ENCODE measurements at regions not wholly inside any gene's neighbourhood (a gene's known extent, or its start where the extent isn't known, plus 50 kb on each side); places are given as distances from the start of the nearest gene placed in this dataset.

DNA sequence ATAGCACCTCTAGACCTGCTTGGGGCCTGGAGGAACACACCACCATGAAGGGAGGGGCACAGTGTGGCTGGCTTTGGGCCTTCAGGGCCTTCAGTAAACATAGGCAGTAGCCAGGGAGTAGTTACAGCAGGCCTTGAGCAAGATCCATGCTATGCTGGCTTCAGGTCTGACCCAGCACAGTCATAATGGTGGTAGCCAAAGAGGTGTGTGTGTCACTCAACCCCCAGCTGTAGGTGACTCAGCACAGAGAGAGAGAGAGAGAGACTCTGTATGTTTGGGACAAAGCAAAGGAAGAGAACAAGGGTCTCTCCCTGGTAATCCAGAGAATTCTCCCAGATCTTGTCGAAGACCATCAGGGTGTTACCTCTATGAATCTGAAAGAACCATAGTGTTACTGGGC, 250.5 kb upstream of the PKN2 start:
- no peaks in the 10 kb centered on the region for H3K27me3 ChIP-seq (ENCODE audit: insufficient read depth, low read length)
- H3K9me3 ChIP-seq (ENCODE audit: low read length): no peaks in the 10 kb centered on the region
- no peak overlapping the region for H3K9ac ChIP-seq (ENCODE audit: low read length)
- H3K4me3 ChIP-seq (ENCODE audit: low read depth, low read length, poor library complexity, severe bottlenecking): no peak overlapping the region
- H4K20me1 ChIP-seq (ENCODE audit: insufficient read depth, low read length): no peaks in the 10 kb centered on the region
- TF ChIP-seq, protein P1, sequence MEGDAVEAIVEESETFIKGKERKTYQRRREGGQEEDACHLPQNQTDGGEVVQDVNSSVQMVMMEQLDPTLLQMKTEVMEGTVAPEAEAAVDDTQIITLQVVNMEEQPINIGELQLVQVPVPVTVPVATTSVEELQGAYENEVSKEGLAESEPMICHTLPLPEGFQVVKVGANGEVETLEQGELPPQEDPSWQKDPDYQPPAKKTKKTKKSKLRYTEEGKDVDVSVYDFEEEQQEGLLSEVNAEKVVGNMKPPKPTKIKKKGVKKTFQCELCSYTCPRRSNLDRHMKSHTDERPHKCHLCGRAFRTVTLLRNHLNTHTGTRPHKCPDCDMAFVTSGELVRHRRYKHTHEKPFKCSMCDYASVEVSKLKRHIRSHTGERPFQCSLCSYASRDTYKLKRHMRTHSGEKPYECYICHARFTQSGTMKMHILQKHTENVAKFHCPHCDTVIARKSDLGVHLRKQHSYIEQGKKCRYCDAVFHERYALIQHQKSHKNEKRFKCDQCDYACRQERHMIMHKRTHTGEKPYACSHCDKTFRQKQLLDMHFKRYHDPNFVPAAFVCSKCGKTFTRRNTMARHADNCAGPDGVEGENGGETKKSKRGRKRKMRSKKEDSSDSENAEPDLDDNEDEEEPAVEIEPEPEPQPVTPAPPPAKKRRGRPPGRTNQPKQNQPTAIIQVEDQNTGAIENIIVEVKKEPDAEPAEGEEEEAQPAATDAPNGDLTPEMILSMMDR (IDR thresholded peaks at IDR 0.05; ENCODE audit: low read length): no peak
- no peak for TF ChIP-seq EZH2 (IDR thresholded peaks at IDR 0.05; ENCODE audit: borderline replicate concordance, low read length)
- H3K27ac ChIP-seq (ENCODE audit: low read depth, low read length, poor library complexity, severe bottlenecking): no peak overlapping the region
- no peaks in the 10 kb centered on the region for H3K4me1 ChIP-seq (ENCODE audit: insufficient read depth, low read length, severe bottlenecking)
- no peaks in the 10 kb centered on the region for H3K9me2 ChIP-seq (ENCODE audit: low read depth, low read length)
- no peak overlapping the region for H3K4me2 ChIP-seq (ENCODE audit: low read length)
- H2AFZ ChIP-seq (ENCODE audit: low read length): no peak overlapping the region
- H3K79me2 ChIP-seq (ENCODE audit: insufficient read depth, low read length): no peaks in the 10 kb centered on the region
- H3K36me3 ChIP-seq (ENCODE audit: insufficient read depth, low read length): no peaks in the 10 kb centered on the region
- H3F3A ChIP-seq (ENCODE audit: insufficient read depth, low read length): no peaks in the 10 kb centered on the region

DNA sequence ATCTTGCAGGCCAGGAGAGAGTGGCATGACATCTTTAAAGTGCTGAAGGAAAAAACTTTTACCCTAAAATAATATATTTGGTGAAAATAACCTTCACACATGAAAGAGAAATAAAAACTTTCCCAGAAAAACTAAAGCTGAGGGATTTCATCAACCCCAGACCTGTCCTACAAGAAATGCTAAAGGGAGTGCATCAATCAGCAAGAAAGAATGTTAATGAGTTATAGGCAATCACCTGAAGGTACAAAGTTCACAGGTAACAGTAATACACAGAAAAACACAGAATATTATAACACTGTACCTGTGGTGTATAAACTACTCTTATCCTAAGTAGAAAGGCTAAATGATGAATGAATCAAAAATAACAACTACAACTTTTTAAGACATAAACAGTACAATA, 249.2 kb upstream of the PKN2 start:
- Histone ChIP-seq H3K27ac (ENCODE audit: low read depth, low read length, poor library complexity, severe bottlenecking) (no peak overlapping the region), H3K36me3 (ENCODE audit: insufficient read depth, low read length) (no peaks in the 10 kb centered on the region), H4K20me1 (ENCODE audit: insufficient read depth, low read length) (no peaks in the 10 kb centered on the region), H3K27me3 (ENCODE audit: insufficient read depth, low read length) (no peaks in the 10 kb centered on the region), H3K79me2 (ENCODE audit: insufficient read depth, low read length) (no peaks in the 10 kb centered on the region), H3K4me3 (ENCODE audit: low read depth, low read length, poor library complexity, severe bottlenecking) (no peak overlapping the region), H3F3A (ENCODE audit: insufficient read depth, low read length) (no peaks in the 10 kb centered on the region), H3K4me1 (ENCODE audit: insufficient read depth, low read length, severe bottlenecking) (no peaks in the 10 kb centered on the region), H2AFZ (ENCODE audit: low read length) (no peak overlapping the region), H3K9me3 (ENCODE audit: low read length) (no peaks in the 10 kb centered on the region), H3K9me2 (ENCODE audit: low read depth, low read length) (no peaks in the 10 kb centered on the region), H3K9ac (ENCODE audit: low read length) (no peak overlapping the region), H3K4me2 (ENCODE audit: low read length) (no peak overlapping the region)
- TF ChIP-seq, protein P1 (IDR thresholded peaks at IDR 0.05; ENCODE audit: low read length): no peak
- no peak for TF ChIP-seq EZH2 (IDR thresholded peaks at IDR 0.05; ENCODE audit: borderline replicate concordance, low read length)

- Histone ChIP-seq H4K20me1 (ENCODE audit: insufficient read depth, low read length) (no peaks in the 10 kb centered on the region), H3K27me3 (ENCODE audit: insufficient read depth, low read length) (no peaks in the 10 kb centered on the region), H3K9me2 (ENCODE audit: low read depth, low read length) (no peaks in the 10 kb centered on the region), H3K9me3 (ENCODE audit: low read length) (no peaks in the 10 kb centered on the region), H3K4me3 (ENCODE audit: low read depth, low read length, poor library complexity, severe bottlenecking) (no peak overlapping the region), H2AFZ (ENCODE audit: low read length) (no peak overlapping the region), H3K4me1 (ENCODE audit: insufficient read depth, low read length, severe bottlenecking) (no peaks in the 10 kb centered on the region), H3K79me2 (ENCODE audit: insufficient read depth, low read length) (no peaks in the 10 kb centered on the region), H3F3A (ENCODE audit: insufficient read depth, low read length) (no peaks in the 10 kb centered on the region), H3K9ac (ENCODE audit: low read length) (no peak overlapping the region), H3K27ac (ENCODE audit: low read depth, low read length, poor library complexity, severe bottlenecking) (no peak overlapping the region), H3K36me3 (ENCODE audit: insufficient read depth, low read length) (no peaks in the 10 kb centered on the region), H3K4me2 (ENCODE audit: low read length) (no peak overlapping the region)
- no peak for TF ChIP-seq EZH2 (IDR thresholded peaks at IDR 0.05; ENCODE audit: borderline replicate concordance, low read length)
- TF ChIP-seq, protein P1 (IDR thresholded peaks at IDR 0.05; ENCODE audit: low read length): no peak
Observed at GRCh38 chr1:88441022-88441421, 243.1 kb upstream of the PKN2 start.

All from OCI-LY1 (cell line).